Heart right ventricle (tissue), 16 donors: ENCODE measurements at regions not wholly inside any gene's neighbourhood (a gene's known extent, or its start where the extent isn't known, plus 50 kb on each side); places are given as distances from the start of the nearest gene placed in this dataset.

ENCODE experiments used
- ATAC-seq, 8 donors: fragments of 200-7000 bp; cut with Tn5 transposase; one replicate each; pipeline ENCODE4 v1.9.1; 2020; ENCODE audit warnings: mild to moderate bottlenecking in 8 of 8, moderate library complexity in 8 of 8, moderate number of reproducible peaks in 1 of 8
- DNase-seq, 2 donors: peaks; one replicate each; pipeline ENCODE4 v3.0.0-alpha.2; 2020
- H3K27ac ChIP-seq, 10 donors: fragments of 200-600 bp; sonication (generic) in 2 of 10; one replicate each; pipeline versions ENCODE4 v1.5.0 to v1.8.0; 2020 to 2022; ENCODE audit warnings: mild to moderate bottlenecking in 3 of 10
- H3K27me3 ChIP-seq, 7 donors: fragments of 200-600 bp; one replicate each; pipeline ENCODE4 v1.8.0; 2021 to 2022; ENCODE audit warnings: mild to moderate bottlenecking in 2 of 7
- H3K36me3 ChIP-seq, 9 donors: fragments of 200-600 bp; sonication (generic) in 1 of 9; one replicate each; pipeline versions ENCODE4 v1.5.0 to v1.8.0; 2020 to 2022; ENCODE audit warnings: mild to moderate bottlenecking in 2 of 9
- H3K4me1 ChIP-seq, 9 donors: fragments of 200-600 bp; sonication (generic) in 1 of 9; one replicate each; pipeline versions ENCODE4 v1.5.0 to v1.8.0; 2020 to 2022; ENCODE audit warnings: mild to moderate bottlenecking in 4 of 9
- H3K4me3 ChIP-seq, 10 donors: fragments of 200-600 bp; sonication (generic) in 2 of 10; one replicate each; pipeline versions ENCODE4 v1.5.0 to v1.8.0; 2020 to 2022; ENCODE audit warnings: mild to moderate bottlenecking in 7 of 10, moderate library complexity in 2 of 10
- H3K9me3 ChIP-seq, 11 donors: fragments of 200-600 bp in 10 of 11; sonication (generic) in 2 of 11; one replicate each; pipeline versions ENCODE4 v1.5.0 to v1.8.0; 2013 to 2022; ENCODE audit warnings: mild to moderate bottlenecking in 2 of 11, control low read depth in 1 of 11, moderate library complexity in 1 of 11
- CTCF ChIP-seq, 9 donors: fragments of 200-600 bp; sonication (generic) in 2 of 9; IDR thresholded peaks; one replicate each; pipeline versions ENCODE4 v1.5.0 to v1.8.0; 2021 to 2022; ENCODE audit warnings: antibody characterized with exemption in 9 of 9, mild to moderate bottlenecking in 5 of 9, moderate library complexity in 1 of 9
- WGBS, 2 donors: extraction: QIAGEN DNeasy Blood & Tissue Kit; methylation state at CpG; one replicate each; pipeline ENCODE4 v1.1.7; 2013; ENCODE audit warnings: inconsistent platforms in 1 of 2; 5-methylcytosine and 5-hydroxymethylcytosine counted together
- intact Hi-C, 10 donors: fragments of 100-400 bp; cut with DNase I; formaldehyde crosslinking; loops; one replicate each; pipeline versions ENCODE4 v1.11.1 to v1.14.2; 2022
- donor health status: Arrhythmogenic right ventricular cardiomyopathy.
- donor health status: ischemic (EF 13 %, LVEDD 7.1; RV severe dilation, severe dysfunction).
- donor health status: healthy with polysubstance abuse.
- donor health status: DM: no; HTN: yes; CAD: no.
- donor health status: DM: no; HTN: no; CAD: no.
- donor health status: ischemic (EF 25% LVEDD 6.9; RV normal size, moderate dysfunction).
- donor health status: ischemic (EF 25% LVEDD 5.7; RV mildly dilated, moderate dysfunction).
- donor health status: healthy.
- donor health status: DM: yes; HTN: yes; CAD: no.
- donor health status: Ischemic cardiomyopathy.
- donor health status: ischemic (EF 35%, LVEDD 5.7; RV mildly dilated, moderate dysfunction).
- donor health status: nonischemic (EF 11% LVEDD 7.7; RV severe dilation, severe dysfunction).
- donor health status: DM: yes; HTN: yes; CAD: no.
- donor health status: PGD.
- donor health status: ischemic (EF 29% LVEDD 5.4; RV normal size, mild dysfunction).
- donor health status: nonischemic (EF 23%, LVEDD 6.1; RV moderate dilation, normal function).

DNA sequence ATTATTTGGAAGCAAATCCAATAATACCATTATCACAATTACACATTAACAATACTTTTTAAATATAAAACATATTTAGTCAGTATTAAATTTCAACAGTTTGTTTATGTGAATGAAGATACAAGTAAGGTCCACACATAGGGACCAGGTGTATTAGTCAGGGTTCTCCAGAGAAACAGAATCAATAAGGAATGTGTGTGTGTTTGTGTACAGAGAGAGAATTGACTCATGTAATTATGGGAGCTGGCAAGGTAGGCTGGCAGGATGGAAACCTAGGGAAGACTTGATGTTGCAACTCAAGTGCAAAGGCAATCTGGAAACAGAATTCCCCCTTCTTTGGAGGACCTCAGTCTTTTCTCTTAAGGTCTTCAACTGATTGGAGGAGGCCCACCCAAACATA, 123.2 kb upstream of the OTX2 start:
- Histone ChIP-seq H3K4me1 (no peaks in the 10 kb centered on the region), H3K4me3 (no peak overlapping the region), H3K27me3 (no peaks in the 10 kb centered on the region), H3K36me3 (no peaks in the 10 kb centered on the region), H3K27ac (no peak overlapping the region), H3K9me3 (no peaks in the 10 kb centered on the region)
- intact Hi-C loops, result no loop called here
- no peak for ATAC-seq
- no peak for DNase-seq
- TF ChIP-seq CTCF (IDR thresholded peaks at IDR 0.05), result no peak

DNA sequence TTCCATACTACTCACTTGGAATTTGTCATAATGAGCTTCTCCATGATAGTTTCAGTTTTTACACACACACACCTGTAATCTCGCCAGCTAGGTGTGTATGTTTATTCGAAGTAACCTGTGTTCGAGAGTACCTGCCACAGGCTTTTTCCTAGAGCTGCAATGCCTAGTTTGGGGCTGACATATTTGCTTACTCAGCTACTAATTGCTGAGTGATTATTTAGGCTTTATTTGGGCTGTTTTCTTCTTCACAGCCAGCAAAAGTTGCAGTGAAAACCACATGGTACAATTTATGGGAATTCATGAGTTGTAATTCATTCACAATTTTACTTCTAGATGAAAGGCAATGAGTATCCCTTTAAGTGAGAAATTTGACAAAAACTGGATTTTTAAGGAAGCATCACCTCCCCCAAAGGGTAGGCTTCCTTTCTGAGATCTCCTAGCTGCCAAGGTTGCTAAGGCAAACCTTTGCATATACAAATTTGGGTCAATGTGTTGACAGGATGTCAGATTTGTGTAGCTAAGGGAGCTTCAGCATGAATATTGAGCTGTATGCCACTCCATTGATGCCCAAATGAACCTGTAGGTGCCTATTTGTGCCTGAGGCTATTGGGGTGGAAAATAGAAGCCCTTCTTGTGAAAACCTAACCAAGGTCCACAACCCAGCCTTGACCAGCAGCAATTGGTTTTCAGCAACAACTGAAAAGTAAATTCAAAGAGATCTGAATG, 108.7 kb upstream of the OTX2 start:
- no peak overlapping the region for H3K27ac ChIP-seq
- intact Hi-C loops, result no loop called here
- H3K27me3 ChIP-seq, result peaks cover 0 to 21% (median 0%) of the 10 kb centered on the region in 7 donors
- 27 to 42% methylated on average over 3 of the region's 3 CpGs for WGBS, 2 donors
- no peak overlapping the region for H3K4me3 ChIP-seq
- no peaks in the 10 kb centered on the region for H3K36me3 ChIP-seq
- H3K4me1 ChIP-seq, result no peaks in the 10 kb centered on the region
- ATAC-seq (no peak), DNase-seq (no peak)
- no peak for TF ChIP-seq CTCF (IDR thresholded peaks at IDR 0.05)
- peaks cover 0 to 9% (median 2%) of the 10 kb centered on the region in 11 donors for H3K9me3 ChIP-seq

DNA sequence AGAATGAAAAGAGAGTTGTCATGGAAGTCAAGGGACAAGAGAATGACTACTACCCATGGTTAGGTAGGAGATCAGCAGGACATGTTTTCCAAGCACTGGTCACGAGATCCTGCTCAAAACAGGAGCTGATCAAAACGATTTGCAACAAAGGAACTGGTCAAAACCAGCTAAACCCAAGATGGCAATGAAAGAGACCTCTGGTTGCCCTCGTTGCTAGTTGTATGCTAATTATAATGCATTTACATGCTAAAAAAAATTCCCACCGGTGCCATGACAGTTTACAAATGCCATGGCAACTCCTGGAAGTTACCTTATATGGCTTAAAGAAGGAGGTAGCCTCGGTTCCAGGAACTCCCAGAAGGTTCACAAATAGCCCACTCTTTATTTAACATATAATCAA, 95.0 kb upstream of the OTX2 start:
- Histone ChIP-seq H3K36me3 (no peaks in the 10 kb centered on the region), H3K4me1 (no peaks in the 10 kb centered on the region), H3K27me3 (peaks cover 0 to 22% (median 10%) of the 10 kb centered on the region in 7 donors), H3K27ac (no peak overlapping the region), H3K4me3 (no peak overlapping the region), H3K9me3 (no peaks in the 10 kb centered on the region)
- ATAC-seq (no peak), DNase-seq (no peak)
- WGBS, 2 donors, result 28 to 36% methylated on average over 5 of the region's 5 CpGs
- intact Hi-C loops, result no loop called here
- no peak for TF ChIP-seq CTCF (IDR thresholded peaks at IDR 0.05)

DNA sequence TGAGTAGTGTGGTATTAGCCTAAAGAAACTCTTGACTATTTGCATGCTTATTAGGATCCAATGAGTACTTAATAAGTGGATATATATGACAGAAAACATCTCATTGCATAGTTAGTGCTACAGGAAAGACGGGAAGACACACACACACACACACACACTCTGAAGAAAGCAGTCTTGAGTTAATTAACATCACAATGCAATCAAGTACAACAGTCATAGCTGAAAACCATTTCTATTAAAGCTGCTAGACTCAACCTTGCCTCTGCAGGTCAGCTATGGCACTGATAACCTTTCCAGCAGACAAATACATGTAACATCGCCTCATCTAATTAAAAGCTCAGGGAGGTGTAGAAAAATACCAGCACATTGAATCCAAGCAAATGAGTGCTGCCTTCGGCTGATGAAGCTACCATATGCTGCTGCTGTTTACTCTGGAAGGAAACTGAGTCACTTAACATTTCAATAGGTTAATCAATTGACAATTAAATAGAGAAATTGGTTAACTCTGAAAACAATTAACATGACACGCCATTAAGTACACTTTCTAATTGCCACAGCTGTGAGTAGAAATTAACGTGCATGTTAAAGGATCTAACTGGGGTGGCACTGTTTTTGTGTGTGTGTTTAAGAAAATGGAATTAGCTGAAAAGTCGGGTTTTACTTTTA, 93.2 kb upstream of the OTX2 start:
- TF ChIP-seq CTCF (IDR thresholded peaks at IDR 0.05), result no peak
- WGBS, 2 donors, result 41% methylated on average over 6 of the region's 6 CpGs
- peaks cover 0 to 29% (median 11%) of the 10 kb centered on the region in 7 donors for H3K27me3 ChIP-seq

More for the DNA sequence above, 93.2 kb upstream of the OTX2 start:
- Histone ChIP-seq H3K27ac (no peak overlapping the region), H3K36me3 (no peaks in the 10 kb centered on the region), H3K4me1 (no peaks in the 10 kb centered on the region), H3K9me3 (no peaks in the 10 kb centered on the region), H3K4me3 (no peak overlapping the region)
- intact Hi-C loops, result no loop called here
- no peak for ATAC-seq
- no peak for DNase-seq
